Stimulated activated naive B cell treated with anti-CD40 and anti-IgM and Interleukin-4, amounts not matched to agents 10 μg/mL and 1 μg/mL and 100 μg/mL, for 72 hours (primary cell): ENCODE measurements at regions not wholly inside any gene's neighbourhood (a gene's known extent, or its start where the extent isn't known, plus 50 kb on each side); places are given as distances from the start of the nearest gene placed in this dataset.
"Not testable (repeated sequence)": the region's sequence is repeated elsewhere in the genome, so short reads cannot be mapped to it uniquely, and the experiment has no call there.

Experiments
- ATAC-seq, 2 donors: fragments of 150-1000 bp; cut with Tn5 transposase; replicated peaks; 2 replicates each; pipeline ENCODE4 v1.10.0; 2021; ENCODE audit warnings: moderate library complexity in 1 of 2
- DNase-seq: peaks from one replicate; pipeline ENCODE4 v3.0.0; 2021
- H3K27ac Mint-ChIP-seq: one replicate; pipeline ENCODE4 v1.8.0; 2022; ENCODE audit warnings: mild to moderate bottlenecking, mixed read lengths
- H3K27me3 Mint-ChIP-seq, 2 donors: one replicate each; pipeline ENCODE4 v1.8.0; 2022; ENCODE audit warnings: mixed read lengths in 2 of 2
- H3K36me3 Mint-ChIP-seq, 2 donors: one replicate each; pipeline ENCODE4 v1.8.0; 2022; ENCODE audit warnings: mixed read lengths in 2 of 2, mild to moderate bottlenecking in 1 of 2
- H3K4me1 Mint-ChIP-seq, 2 donors: one replicate each; pipeline ENCODE4 v1.8.0; 2022; ENCODE audit warnings: mixed read lengths in 2 of 2, mild to moderate bottlenecking in 1 of 2
- H3K4me3 Mint-ChIP-seq, 2 donors: one replicate each; pipeline ENCODE4 v1.8.0; 2022; ENCODE audit warnings: mild to moderate bottlenecking in 2 of 2, mixed read lengths in 2 of 2, moderate library complexity in 1 of 2
- H3K9me3 Mint-ChIP-seq, 2 donors: one replicate each; pipeline ENCODE4 v1.8.0; 2022; ENCODE audit warnings: mixed read lengths in 2 of 2, mild to moderate bottlenecking in 1 of 2

- not testable (repeated sequence) for ATAC-seq, H3K27me3 Mint-ChIP-seq, H3K36me3 Mint-ChIP-seq, H3K27ac Mint-ChIP-seq, H3K9me3 Mint-ChIP-seq, DNase-seq, H3K4me3 Mint-ChIP-seq, H3K4me1 Mint-ChIP-seq
Observed at GRCh38 chr5:17416374-17416773, 81.7 kb upstream of the TAF11L2 start.

GRCh38 chr5:17424674-17425073, 73.4 kb upstream of the TAF11L2 start:
- Mint-ChIP-seq H3K36me3 (no peaks in the 10 kb centered on the region), H3K4me1 (peaks cover 7 to 13% of the 10 kb centered on the region in 2 donors), H3K27ac (no peak overlapping the region), H3K4me3 (no peak overlapping the region), H3K27me3 (no peaks in the 10 kb centered on the region), H3K9me3 (no peaks in the 10 kb centered on the region)
- ATAC-seq (no peak), DNase-seq (no peak)

- Mint-ChIP-seq H3K27me3 (no peaks in the 10 kb centered on the region), H3K4me3 (no peak overlapping the region), H3K9me3 (no peaks in the 10 kb centered on the region), H3K27ac (no peak overlapping the region), H3K4me1 (peaks cover 9 to 13% of the 10 kb centered on the region in 2 donors), H3K36me3 (no peaks in the 10 kb centered on the region)
- ATAC-seq (no peak), DNase-seq (no peak)
Observed at GRCh38 chr5:17425385-17426070, 72.5 kb upstream of the TAF11L2 start.

- Mint-ChIP-seq H3K36me3 (no peaks in the 10 kb centered on the region), H3K9me3 (no peaks in the 10 kb centered on the region), H3K4me3 (no peak overlapping the region), H3K27ac (no peak overlapping the region), H3K4me1 (peaks cover 9 to 13% of the 10 kb centered on the region in 2 donors), H3K27me3 (no peaks in the 10 kb centered on the region)
- ATAC-seq (peak in 1 of 2 donors; percentile 33), DNase-seq (no peak)
Observed at GRCh38 chr5:17426104-17426749, 71.8 kb upstream of the TAF11L2 start.

- H3K4me1 Mint-ChIP-seq: peaks cover 12 to 13% of the 10 kb centered on the region in 2 donors
- no peak overlapping the region for H3K4me3 Mint-ChIP-seq
- H3K27me3 Mint-ChIP-seq: no peaks in the 10 kb centered on the region
- no peak for ATAC-seq
- H3K9me3 Mint-ChIP-seq: no peaks in the 10 kb centered on the region
- DNase-seq: no peak
- H3K36me3 Mint-ChIP-seq: no peaks in the 10 kb centered on the region
- H3K27ac Mint-ChIP-seq: no peak overlapping the region
Observed at GRCh38 chr5:17428176-17428800, 69.7 kb upstream of the TAF11L2 start.

- no peak overlapping the region for H3K4me3 Mint-ChIP-seq
- no peak for DNase-seq
- peaks cover 12 to 13% of the 10 kb centered on the region in 2 donors for H3K4me1 Mint-ChIP-seq
- no peaks in the 10 kb centered on the region for H3K27me3 Mint-ChIP-seq
- H3K27ac Mint-ChIP-seq: no peak overlapping the region
- H3K9me3 Mint-ChIP-seq: no peaks in the 10 kb centered on the region
- ATAC-seq: no peak
- no peaks in the 10 kb centered on the region for H3K36me3 Mint-ChIP-seq
Observed at GRCh38 chr5:17429353-17429752, 68.7 kb upstream of the TAF11L2 start.

- Mint-ChIP-seq H3K27me3 (no peaks in the 10 kb centered on the region), H3K9me3 (no peaks in the 10 kb centered on the region), H3K4me1 (peaks cover 12 to 13% of the 10 kb centered on the region in 2 donors), H3K4me3 (no peak overlapping the region), H3K36me3 (no peaks in the 10 kb centered on the region), H3K27ac (no peak overlapping the region)
- ATAC-seq (no peak), DNase-seq (no peak)
Observed at GRCh38 chr5:17430241-17430640, 67.8 kb upstream of the TAF11L2 start.

- no peaks in the 10 kb centered on the region for H3K36me3 Mint-ChIP-seq
- no peaks in the 10 kb centered on the region for H3K9me3 Mint-ChIP-seq
- DNase-seq: no peak
- H3K4me1 Mint-ChIP-seq: peaks cover 15 to 23% of the 10 kb centered on the region in 2 donors
- no peak overlapping the region for H3K4me3 Mint-ChIP-seq
- no peak for ATAC-seq
- H3K27ac Mint-ChIP-seq: no peak overlapping the region
- no peaks in the 10 kb centered on the region for H3K27me3 Mint-ChIP-seq
Observed at GRCh38 chr5:17431272-17432050, 66.6 kb upstream of the TAF11L2 start.

- no peaks in the 10 kb centered on the region for H3K36me3 Mint-ChIP-seq
Observed at GRCh38 chr5:17432569-17432968, 65.5 kb upstream of the TAF11L2 start.

GRCh38 chr5:17433406-17433805, 64.6 kb upstream of the TAF11L2 start:
- ATAC-seq: no peak
- Mint-ChIP-seq H3K27me3 (no peaks in the 10 kb centered on the region), H3K27ac (no peak overlapping the region)

More at GRCh38 chr5:17432569-17432968, 65.5 kb upstream of the TAF11L2 start:
- Mint-ChIP-seq H3K27ac (no peak overlapping the region), H3K27me3 (no peaks in the 10 kb centered on the region), H3K9me3 (no peaks in the 10 kb centered on the region), H3K4me1 (peaks cover 20 to 31% of the 10 kb centered on the region in 2 donors), H3K4me3 (no peak overlapping the region)
- DNase-seq: no peak
- no peak for ATAC-seq

GRCh38 chr5:17434982-17435381, 63.0 kb upstream of the TAF11L2 start:
- Mint-ChIP-seq H3K27me3 (no peaks in the 10 kb centered on the region), H3K4me3 (no peak overlapping the region), H3K36me3 (no peaks in the 10 kb centered on the region), H3K9me3 (no peaks in the 10 kb centered on the region), H3K27ac (no peak overlapping the region), H3K4me1 (peaks cover 15 to 23% of the 10 kb centered on the region in 2 donors)
- no peak for ATAC-seq
- DNase-seq: no peak

More at GRCh38 chr5:17433406-17433805, 64.6 kb upstream of the TAF11L2 start:
- DNase-seq: no peak
- Mint-ChIP-seq H3K4me3 (no peak overlapping the region), H3K36me3 (no peaks in the 10 kb centered on the region), H3K4me1 (peaks cover 17 to 24% of the 10 kb centered on the region in 2 donors), H3K9me3 (no peaks in the 10 kb centered on the region)

- H3K4me3 Mint-ChIP-seq: peak overlapping the region; percentile 73 to 79
- ATAC-seq: peak; percentile 60 to 64
Observed at GRCh38 chr5:17436350-17436749, 61.7 kb upstream of the TAF11L2 start.

GRCh38 chr5:17436761-17437221, 61.2 kb upstream of the TAF11L2 start:
- Mint-ChIP-seq H3K36me3 (no peaks in the 10 kb centered on the region), H3K27ac (peak overlapping the region; percentile 70), H3K4me1 (peaks cover 15 to 23% of the 10 kb centered on the region in 2 donors), H3K9me3 (peaks cover 0 to 3% of the 10 kb centered on the region in 2 donors), H3K27me3 (no peaks in the 10 kb centered on the region), H3K4me3 (peak overlapping the region; percentile 73 to 79)
- ATAC-seq: peak; percentile 88 to 91
- DNase-seq: no peak

More at GRCh38 chr5:17436350-17436749, 61.7 kb upstream of the TAF11L2 start:
- DNase-seq: no peak
- Mint-ChIP-seq H3K9me3 (peaks cover 0 to 3% of the 10 kb centered on the region in 2 donors), H3K36me3 (no peaks in the 10 kb centered on the region), H3K4me1 (peaks cover 15 to 23% of the 10 kb centered on the region in 2 donors), H3K27me3 (no peaks in the 10 kb centered on the region), H3K27ac (peak overlapping the region; percentile 70)

GRCh38 chr5:17438027-17438426, 60.0 kb upstream of the TAF11L2 start:
- peaks cover 0 to 3% of the 10 kb centered on the region in 2 donors for H3K9me3 Mint-ChIP-seq
- ATAC-seq (no peak), DNase-seq (no peak)
- no peaks in the 10 kb centered on the region for H3K27me3 Mint-ChIP-seq
- no peaks in the 10 kb centered on the region for H3K36me3 Mint-ChIP-seq
- H3K4me1 Mint-ChIP-seq: peaks cover 12 to 23% of the 10 kb centered on the region in 2 donors
- H3K4me3 Mint-ChIP-seq: no peak overlapping the region
- peak overlapping the region; percentile 44 for H3K27ac Mint-ChIP-seq
